Heart left ventricle (tissue), 16 donors: ENCODE measurements at regions not wholly inside any gene's neighbourhood (a gene's known extent, or its start where the extent isn't known, plus 50 kb on each side); places are given as distances from the start of the nearest gene placed in this dataset.

Experiments
- ATAC-seq, 4 donors: fragments of 200-7000 bp; cut with Tn5 transposase; one replicate each; pipeline ENCODE4 v1.9.1; 2020 to 2022; ENCODE audit warnings: moderate library complexity in 4 of 4, mild to moderate bottlenecking in 3 of 4, moderate number of reproducible peaks in 1 of 4
- DNase-seq, 5 donors: peaks; one replicate each; pipeline ENCODE4 v3.0.0-alpha.2; 2020
- H3K27ac ChIP-seq, 12 donors: fragments of 200-600 bp; sonication (generic) in 4 of 12; one replicate each; pipeline versions ENCODE4 v1.5.0 to v1.8.0; 2016 to 2022; ENCODE audit warnings: mild to moderate bottlenecking in 2 of 12
- H3K27me3 ChIP-seq, 9 donors: fragments of 200-600 bp; sonication (generic) in 2 of 9; one replicate each; pipeline versions ENCODE4 v1.5.1 to v1.8.0; 2016 to 2022; ENCODE audit warnings: mild to moderate bottlenecking in 3 of 9
- H3K36me3 ChIP-seq, 9 donors: fragments of 200-600 bp; sonication (generic) in 2 of 9; one replicate each; pipeline versions ENCODE4 v1.5.0 to v1.8.0; 2018 to 2022; ENCODE audit warnings: mild to moderate bottlenecking in 2 of 9
- H3K4me1 ChIP-seq, 12 donors: fragments of 200-600 bp; sonication (generic) in 4 of 12; one replicate each; pipeline versions ENCODE4 v1.5.0 to v1.8.0; 2016 to 2022; ENCODE audit warnings: mild to moderate bottlenecking in 3 of 12
- H3K4me3 ChIP-seq, 12 donors: fragments of 200-600 bp; sonication (generic) in 4 of 12; one replicate each; pipeline versions ENCODE4 v1.5.0 to v1.8.0; 2017 to 2022; ENCODE audit warnings: mild to moderate bottlenecking in 9 of 12, moderate library complexity in 4 of 12
- H3K9me3 ChIP-seq, 12 donors: fragments of 200-600 bp; sonication (generic) in 4 of 12; one replicate each; pipeline versions ENCODE4 v1.5.0 to v1.8.0; 2016 to 2022; ENCODE audit warnings: mild to moderate bottlenecking in 1 of 12
- CTCF ChIP-seq, 12 donors: fragments of 200-600 bp; sonication (generic) in 4 of 12; IDR thresholded peaks; one replicate each; pipeline versions ENCODE4 v1.5.0 to v1.8.0; 2018 to 2022; ENCODE audit warnings: antibody characterized with exemption in 12 of 12, mild to moderate bottlenecking in 5 of 12
- POLR2A ChIP-seq, 2 donors: fragments of 450-650 bp; IDR thresholded peaks; one replicate each; pipeline ENCODE4 v1.6.1; 2017; ENCODE audit warnings: antibody characterized with exemption in 2 of 2, mild to moderate bottlenecking in 2 of 2, moderate library complexity in 2 of 2
- WGBS, 4 donors: extraction: QIAGEN DNeasy Blood & Tissue Kit in 2 of 4; methylation state at CpG; one replicate each; pipeline versions ENCODE4 v1.1.5 to v1.1.7; 2013 to 2018; 5-methylcytosine and 5-hydroxymethylcytosine counted together
- intact Hi-C, 10 donors: fragments of 100-400 bp; cut with DNase I; formaldehyde crosslinking; loops; one replicate each; pipeline versions ENCODE4 v1.11.1 to v1.14.2; 2022
- donor health status: ischemic (EF 13 %, LVEDD 7.1; RV severe dilation, severe dysfunction).
- donor health status: healthy with polysubstance abuse.
- donor health status: DM: no; HTN: yes; CAD: no.
- donor health status: DM: no; HTN: no; CAD: no.
- donor health status: ischemic (EF 25% LVEDD 6.9; RV normal size, moderate dysfunction).
- donor health status: ischemic (EF 25% LVEDD 5.7; RV mildly dilated, moderate dysfunction).
- donor health status: healthy.
- donor health status: DM: yes; HTN: yes; CAD: no.
- donor health status: ischemic (EF 35%, LVEDD 5.7; RV mildly dilated, moderate dysfunction).
- donor health status: nonischemic (EF 11% LVEDD 7.7; RV severe dilation, severe dysfunction).
- donor health status: DM: yes; HTN: yes; CAD: no.
- donor health status: PGD.
- donor health status: ischemic (EF 29% LVEDD 5.4; RV normal size, mild dysfunction).
- donor health status: nonischemic (EF 23%, LVEDD 6.1; RV moderate dilation, normal function).

- no peak overlapping the region for H3K4me3 ChIP-seq
- no peaks in the 10 kb centered on the region for H3K4me1 ChIP-seq
- TF ChIP-seq CTCF (IDR thresholded peaks at IDR 0.05) (no peak), POLR2A (IDR thresholded peaks at IDR 0.05) (no peak)
- no peaks in the 10 kb centered on the region for H3K9me3 ChIP-seq
- no peaks in the 10 kb centered on the region for H3K36me3 ChIP-seq
- no peaks in the 10 kb centered on the region for H3K27me3 ChIP-seq
- DNase-seq, result no peak
- ATAC-seq, result no peak
- H3K27ac ChIP-seq, result no peak overlapping the region
- 59 to 81% (median 61%) methylated on average over 3 of the region's 3 CpGs for WGBS, 4 donors
- intact Hi-C loops, result no loop called here
Observed at GRCh38 chr3:88226910-88227309, 77.2 kb downstream of the C3orf38 start.

GRCh38 chr3:88230638-88231037 is 80.9 kb downstream of the C3orf38 start:
- intact Hi-C loops, result no loop called here

GRCh38 chr3:88231207-88231606 is 81.4 kb downstream of the C3orf38 start:
- TF ChIP-seq CTCF (IDR thresholded peaks at IDR 0.05) (no peak), POLR2A (IDR thresholded peaks at IDR 0.05) (no peak)
- Histone ChIP-seq H3K36me3 (no peaks in the 10 kb centered on the region), H3K27ac (no peak overlapping the region), H3K4me1 (no peaks in the 10 kb centered on the region), H3K27me3 (no peaks in the 10 kb centered on the region), H3K4me3 (no peak overlapping the region), H3K9me3 (peaks cover 0 to under 1% (median 0%) of the 10 kb centered on the region in 12 donors)
- 83 to 88% (median 87%) methylated on average over 4 of the region's 4 CpGs for WGBS, 4 donors
- ATAC-seq (no peak), DNase-seq (no peak)
- intact Hi-C loops, result no loop called here

More at GRCh38 chr3:88230638-88231037, 80.9 kb downstream of the C3orf38 start:
- ATAC-seq, result no peak
- TF ChIP-seq POLR2A (IDR thresholded peaks at IDR 0.05) (no peak), CTCF (IDR thresholded peaks at IDR 0.05) (no peak)
- Histone ChIP-seq H3K4me3 (no peak overlapping the region), H3K4me1 (no peaks in the 10 kb centered on the region), H3K9me3 (no peaks in the 10 kb centered on the region), H3K27ac (no peak overlapping the region), H3K27me3 (no peaks in the 10 kb centered on the region), H3K36me3 (no peaks in the 10 kb centered on the region)
- WGBS, 4 donors, result 94 to 98% (median 96%) methylated on average over 7 of the region's 7 CpGs
- DNase-seq, result no peak

- Histone ChIP-seq H3K27ac (no peak overlapping the region), H3K36me3 (no peaks in the 10 kb centered on the region), H3K9me3 (peaks cover 0 to 1% (median 0%) of the 10 kb centered on the region in 12 donors), H3K4me3 (no peak overlapping the region), H3K27me3 (no peaks in the 10 kb centered on the region), H3K4me1 (no peaks in the 10 kb centered on the region)
- WGBS, 4 donors, result 65 to 88% (median 83%) methylated on average over 1 of the region's 1 CpG
- intact Hi-C loops, result no loop called here
- DNase-seq (no peak), ATAC-seq (no peak)
- TF ChIP-seq CTCF (IDR thresholded peaks at IDR 0.05) (no peak), POLR2A (IDR thresholded peaks at IDR 0.05) (no peak)
Observed at GRCh38 chr3:88231632-88232031, 81.9 kb downstream of the C3orf38 start.
